HG03342 (cell line): ENCODE measurements at regions not wholly inside any gene's neighbourhood (a gene's known extent, or its start where the extent isn't known, plus 50 kb on each side); places are given as distances from the start of the nearest gene placed in this dataset.
A peak's percentile ranks its signal among the peaks of the same experiment; 100 is the strongest.
"Not testable (repeated sequence)": the region's sequence is repeated elsewhere in the genome, so short reads cannot be mapped to it uniquely, and the experiment has no call there.

ENCODE experiments used
- ATAC-seq: cut with Tn5 transposase; IDR thresholded peaks from one replicate; pipeline ENCODE4 v1.9.1; 2021; ENCODE audit warnings: mild to moderate bottlenecking, moderate library complexity; ENCODE audit not compliant: unreplicated experiment

GRCh38 chr5:118302786-118303185, 685.6 kb downstream of the DTWD2 start:
- ATAC-seq, result no peak

- ATAC-seq, result no peak
Observed at GRCh38 chr5:118301696-118302095, 686.7 kb downstream of the DTWD2 start.

DNA sequence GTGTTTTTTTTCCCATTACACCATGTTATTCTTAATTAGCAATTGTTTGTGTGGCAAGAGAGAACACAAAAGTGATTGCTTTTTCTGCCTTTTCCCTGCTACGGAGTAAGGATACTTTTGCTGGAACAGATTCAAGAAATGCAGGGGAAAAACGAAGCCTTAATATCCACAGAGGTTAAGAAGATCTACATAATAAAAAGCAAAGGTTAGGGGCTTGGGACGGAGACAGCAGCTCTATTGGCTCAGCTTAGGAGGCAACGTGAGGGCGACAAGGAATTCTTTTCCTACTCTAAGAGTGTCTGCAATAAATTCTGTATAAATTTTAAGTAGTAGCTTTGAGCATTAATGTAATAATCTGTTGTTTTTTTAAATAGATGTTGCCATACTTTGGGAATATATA, 693.3 kb downstream of the DTWD2 start:
- no peak for ATAC-seq

- peak; percentile 52 for ATAC-seq
Observed at GRCh38 chr5:118293378-118293777, 695.0 kb downstream of the DTWD2 start.

DNA sequence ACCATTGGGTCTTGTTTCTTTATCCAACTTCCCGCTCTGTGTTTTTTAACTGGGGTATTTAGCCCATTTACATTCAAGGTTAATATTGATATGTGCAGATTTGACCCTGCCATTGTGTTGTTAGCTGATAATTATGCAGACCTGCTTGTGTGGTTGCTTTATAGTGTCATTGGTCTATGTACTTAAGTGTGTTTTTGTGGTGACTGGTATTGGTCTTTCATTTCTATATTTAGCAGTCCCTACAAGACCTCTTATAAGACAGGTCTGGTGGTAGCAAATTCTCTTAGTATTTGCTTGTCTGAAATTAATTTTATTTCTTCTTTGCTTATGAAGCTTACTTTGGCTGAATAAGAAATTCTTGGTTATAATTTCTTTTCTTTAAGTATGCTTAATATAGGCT, 698.1 kb downstream of the DTWD2 start:
- ATAC-seq, result no peak

DNA sequence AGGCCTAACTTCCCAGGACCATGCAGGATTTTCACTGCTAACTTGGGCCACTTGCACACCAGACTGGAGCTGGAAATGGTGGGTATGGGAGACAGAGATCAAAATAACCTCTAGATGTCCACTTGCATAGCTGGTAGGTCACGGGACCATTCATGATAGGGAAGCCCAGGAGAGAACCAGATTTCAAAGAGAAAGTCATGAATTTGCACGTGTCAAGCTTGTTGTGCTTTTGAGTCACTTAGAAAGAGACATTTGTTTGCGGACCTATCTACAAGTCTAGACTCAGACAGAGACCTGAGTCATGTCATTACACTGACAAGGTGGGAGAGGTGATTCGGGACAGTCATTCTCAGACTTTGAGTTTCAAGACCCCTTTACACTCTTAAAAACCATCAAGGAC, 704.1 kb downstream of the DTWD2 start:
- not testable (repeated sequence) for ATAC-seq

DNA sequence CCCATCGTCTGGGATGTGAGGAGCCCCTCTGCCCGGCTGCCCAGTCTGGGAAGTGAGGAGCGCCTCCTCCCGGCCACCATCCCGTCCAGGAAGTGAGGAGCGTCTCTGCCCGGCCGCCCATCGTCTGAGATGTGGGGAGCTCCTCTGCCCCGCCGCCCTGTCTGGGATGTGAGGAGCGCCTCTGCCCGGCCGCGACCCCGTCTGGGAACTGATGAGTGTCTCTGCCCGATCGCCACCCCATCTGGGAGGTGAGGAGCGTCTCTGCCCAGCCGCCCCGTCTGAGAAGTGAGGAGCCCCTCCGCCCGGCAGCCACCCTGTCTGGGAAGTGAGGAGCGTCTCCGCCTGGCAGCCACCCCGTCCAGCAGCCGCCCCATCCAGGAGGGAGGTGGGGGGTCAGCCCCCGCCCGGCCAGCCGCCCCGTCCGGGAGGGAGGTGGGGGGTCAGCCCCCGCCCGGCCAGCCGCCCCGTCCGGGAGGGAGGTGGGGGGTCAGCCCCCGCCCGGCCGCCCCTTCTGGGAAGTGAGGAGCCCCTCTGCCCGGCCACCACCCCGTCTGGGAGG, 705.8 kb downstream of the DTWD2 start:
- ATAC-seq, result not testable (repeated sequence)

GRCh38 chr5:118279540-118280294, 708.6 kb downstream of the DTWD2 start:
- ATAC-seq, result no peak

DNA sequence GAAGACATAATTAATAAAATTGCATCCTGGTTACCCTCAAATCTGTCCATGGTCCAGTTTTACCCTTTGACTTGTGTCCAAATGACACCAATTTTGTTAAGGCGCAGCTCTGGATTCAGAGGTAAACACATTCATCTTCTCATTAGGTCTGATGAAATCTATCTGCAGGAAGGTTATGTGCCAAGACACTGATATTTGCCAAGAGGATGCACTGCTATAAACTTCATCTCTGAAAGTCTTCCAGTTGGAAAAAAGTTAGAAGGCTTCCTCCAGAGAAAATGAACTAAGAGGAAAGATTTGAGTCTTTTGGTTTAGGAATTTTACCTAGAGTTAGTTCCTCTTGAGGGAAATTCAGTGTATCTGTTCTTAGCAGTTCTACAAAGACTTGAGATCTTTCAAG, 717.8 kb downstream of the DTWD2 start:
- no peak for ATAC-seq

GRCh38 chr5:118258223-118258622, 730.1 kb downstream of the DTWD2 start:
- ATAC-seq, result no peak

DNA sequence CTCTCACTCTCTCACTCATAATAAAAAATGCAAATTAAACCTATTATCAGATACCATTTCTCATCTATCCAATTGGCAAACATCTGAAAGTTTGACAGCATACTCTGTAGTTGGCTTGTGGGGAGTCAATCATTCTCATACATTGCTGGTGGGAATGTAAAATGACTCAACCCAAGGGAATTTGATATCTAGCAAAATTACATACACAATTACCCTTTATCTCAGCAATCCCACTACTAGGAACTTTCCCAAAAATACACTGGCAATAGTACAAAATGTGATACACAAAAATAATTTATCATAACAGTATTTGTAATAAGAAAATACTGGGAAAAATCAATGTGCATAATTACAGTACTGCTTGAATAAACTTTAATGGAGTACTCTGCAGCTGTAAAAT, 731.3 kb downstream of the DTWD2 start:
- no peak for ATAC-seq

GRCh38 chr5:118253225-118254061, 734.9 kb downstream of the DTWD2 start:
- ATAC-seq, result no peak

DNA sequence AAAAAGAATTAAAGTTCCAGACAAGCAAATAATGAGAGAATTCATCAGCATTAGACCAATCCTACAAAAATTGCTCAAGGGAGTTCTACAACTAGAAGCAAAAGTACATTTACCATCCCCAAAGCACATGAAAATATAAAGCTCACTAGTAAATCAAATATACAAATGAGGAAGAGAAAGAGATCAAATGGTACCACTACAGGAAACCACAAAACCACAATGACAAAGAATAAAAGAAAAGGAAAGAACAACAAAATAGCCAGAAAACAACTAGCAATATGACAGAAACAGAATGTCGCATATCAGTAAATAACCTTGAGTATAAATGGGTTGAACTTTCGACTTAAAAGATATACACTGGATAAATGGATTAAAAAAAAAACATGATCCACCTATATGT, 739.0 kb downstream of the DTWD2 start:
- peak; percentile 88 for ATAC-seq

DNA sequence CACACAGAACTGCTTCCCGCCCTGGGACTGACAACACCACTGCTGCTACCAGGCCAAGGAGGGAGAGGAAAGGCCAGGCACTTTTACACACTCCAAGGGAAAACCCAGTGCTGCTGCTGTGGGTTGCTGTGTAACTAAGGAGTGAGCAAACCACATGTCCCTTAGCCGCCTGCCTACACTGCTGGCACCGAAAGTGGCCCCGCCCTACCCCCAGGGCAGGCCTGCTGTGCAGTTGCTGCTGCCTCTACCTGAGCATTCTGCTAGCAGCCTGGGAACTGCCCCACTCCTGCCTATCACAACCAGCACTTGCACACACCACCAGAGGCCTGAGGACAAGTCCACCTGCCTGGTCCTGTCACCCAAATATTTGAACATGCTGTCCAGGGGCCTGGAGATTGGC, 740.9 kb downstream of the DTWD2 start:
- ATAC-seq, result no peak

DNA sequence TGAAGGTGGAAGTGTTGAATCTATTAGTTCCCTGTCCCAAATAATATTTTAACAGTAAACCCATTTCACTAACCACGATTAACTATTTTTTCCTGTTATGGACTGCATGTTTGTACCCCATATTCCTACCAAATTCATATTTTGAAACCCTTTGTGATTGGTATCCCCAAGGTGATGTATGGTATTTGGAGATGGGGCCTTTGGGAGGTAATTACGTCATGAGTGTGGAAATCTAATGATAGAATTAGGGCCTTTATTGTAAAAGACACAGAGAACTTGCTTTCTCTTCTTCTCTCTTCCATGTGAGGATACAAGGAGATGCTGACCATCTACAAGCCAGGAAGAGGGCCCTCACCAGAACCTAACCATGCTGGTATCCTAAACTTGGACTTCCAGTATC, 744.7 kb downstream of the DTWD2 start:
- no peak for ATAC-seq

DNA sequence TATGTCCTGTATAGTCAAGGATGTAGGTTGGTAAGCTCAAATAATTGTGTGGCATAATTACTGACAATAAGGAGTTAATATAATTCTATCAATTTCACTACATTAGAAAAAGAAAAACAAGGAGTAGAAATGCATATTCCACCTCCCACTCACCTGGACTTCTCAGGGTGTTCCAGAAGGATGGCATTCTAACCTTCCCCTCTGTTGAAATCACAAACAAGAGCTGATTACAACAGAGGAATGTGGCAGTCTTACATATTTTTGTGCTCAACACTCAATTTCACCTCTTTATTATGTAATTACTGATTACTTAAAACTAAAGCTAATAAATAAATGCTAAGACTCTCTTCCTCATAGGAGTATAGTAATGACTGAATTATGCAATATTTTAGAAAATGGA, 745.3 kb downstream of the DTWD2 start:
- no peak for ATAC-seq

DNA sequence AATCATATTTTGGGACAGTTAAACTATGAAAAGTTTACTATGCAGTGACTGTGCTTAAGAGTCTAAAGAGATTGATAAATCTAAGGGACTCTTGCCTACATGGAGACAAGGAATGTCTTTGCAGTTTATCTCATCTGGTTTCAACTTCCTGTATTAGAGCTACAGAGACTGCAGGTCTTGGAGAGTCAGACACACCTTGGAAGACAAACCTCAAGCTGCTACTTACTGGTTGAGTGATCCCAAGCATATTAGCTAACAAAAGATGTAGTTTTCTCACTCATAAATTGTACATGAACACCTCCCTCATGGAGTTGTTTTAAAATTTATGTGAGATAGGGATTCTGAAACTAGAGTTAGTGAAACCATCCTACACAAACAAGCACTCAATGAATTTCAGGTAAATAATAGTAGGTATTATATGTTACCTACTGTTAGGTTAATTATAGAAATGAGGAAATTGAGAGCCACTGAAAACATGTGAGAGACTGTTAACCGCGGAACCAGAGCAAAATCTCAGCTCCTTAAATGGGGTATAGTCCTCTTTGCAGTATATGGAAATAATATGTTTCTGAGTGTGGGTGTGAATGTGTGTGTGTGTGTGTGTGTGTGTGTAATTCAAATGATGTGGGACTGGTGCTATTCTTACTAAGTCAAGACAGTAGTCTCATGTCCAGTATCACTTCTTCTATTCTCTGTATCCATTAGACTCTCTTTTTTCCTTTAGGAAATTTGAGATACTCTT, 752.1 kb downstream of the DTWD2 start:
- ATAC-seq, result peak; percentile 69

GRCh38 chr5:118233606-118234005, 754.7 kb downstream of the DTWD2 start:
- no peak for ATAC-seq

GRCh38 chr5:118228489-118228888, 759.9 kb downstream of the DTWD2 start:
- no peak for ATAC-seq

- no peak for ATAC-seq
Observed at GRCh38 chr5:118224546-118224945, 763.8 kb downstream of the DTWD2 start.

DNA sequence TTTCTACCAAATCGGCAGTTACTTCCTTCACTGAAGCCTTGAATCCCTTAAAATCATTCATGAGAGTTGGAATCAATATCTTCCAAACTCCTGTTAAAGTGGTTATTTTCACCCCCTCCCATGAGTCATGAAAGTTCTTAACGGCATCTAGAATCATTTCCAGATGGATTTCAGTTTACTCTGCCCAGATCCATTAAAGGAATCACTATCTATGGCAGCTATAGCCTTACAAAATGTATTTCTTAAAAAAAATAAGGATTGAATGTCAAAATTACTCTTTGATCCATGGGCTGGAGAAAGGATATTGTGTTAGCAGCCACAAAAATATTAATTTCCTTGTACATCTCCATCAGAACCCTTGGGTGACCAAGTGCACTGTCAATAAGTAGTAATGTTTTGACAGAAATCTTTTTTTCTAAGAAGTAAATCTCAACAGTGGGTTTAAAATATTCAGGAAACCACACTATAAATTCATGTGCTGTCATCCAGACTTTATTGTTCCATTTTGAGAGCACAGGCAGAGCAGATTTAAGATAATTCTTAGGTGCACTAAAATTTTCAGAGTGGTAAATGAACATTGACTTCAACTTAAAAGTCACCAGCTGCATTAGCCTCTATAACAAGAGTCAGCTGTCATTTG, 767.7 kb downstream of the DTWD2 start:
- no peak for ATAC-seq
